Epithelial cell of proximal tubule (primary cell): ENCODE measurements at regions not wholly inside any gene's neighbourhood (a gene's known extent, or its start where the extent isn't known, plus 50 kb on each side); places are given as distances from the start of the nearest gene placed in this dataset.

Experiments
- DNase-seq: peaks from one replicate; pipeline ENCODE4 v3.0.0-alpha.2; 2011; ENCODE audit warnings: low read depth
- H3K4me3 ChIP-seq: 2 replicates; pipeline ENCODE4 v1.5.1; 2011; ENCODE audit warnings: low read depth, mild to moderate bottlenecking, low read length
- CTCF ChIP-seq: conservative IDR thresholded peaks from 2 replicates; pipeline ENCODE4 v1.5.1; 2012; ENCODE audit warnings: low read depth, mild to moderate bottlenecking, low read length

- H3K4me3 ChIP-seq: no peak overlapping the region
- no peak for TF ChIP-seq CTCF
- no peak for DNase-seq
Measured at GRCh38 chr15:98493966-98494511, 154.3 kb upstream of the IGF1R start.

- H3K4me3 ChIP-seq: no peak overlapping the region
- no peak for DNase-seq
- no peak for TF ChIP-seq CTCF
Measured at GRCh38 chr15:98501192-98501591, 147.1 kb upstream of the IGF1R start.

GRCh38 chr15:98501632-98502031 lies 146.7 kb upstream of the IGF1R start:
- TF ChIP-seq CTCF: no peak
- H3K4me3 ChIP-seq: no peak overlapping the region
- no peak for DNase-seq

- H3K4me3 ChIP-seq: no peak overlapping the region
- TF ChIP-seq CTCF: no peak
- no peak for DNase-seq
Measured at GRCh38 chr15:98503970-98504369, 144.4 kb upstream of the IGF1R start.

GRCh38 chr15:98504998-98505397 lies 143.3 kb upstream of the IGF1R start:
- no peak for DNase-seq
- TF ChIP-seq CTCF: no peak
- H3K4me3 ChIP-seq: no peak overlapping the region

GRCh38 chr15:98505611-98506031 lies 142.7 kb upstream of the IGF1R start:
- H3K4me3 ChIP-seq: no peak overlapping the region
- no peak for DNase-seq
- TF ChIP-seq CTCF: no peak

GRCh38 chr15:98506172-98506571 lies 142.2 kb upstream of the IGF1R start:
- no peak for TF ChIP-seq CTCF
- no peak for DNase-seq

More at GRCh38 chr15:98506172-98506571, 142.2 kb upstream of the IGF1R start:
- H3K4me3 ChIP-seq: no peak overlapping the region
